MCF 10A (cell line): ENCODE measurements at regions not wholly inside any gene's neighbourhood (a gene's known extent, or its start where the extent isn't known, plus 50 kb on each side); places are given as distances from the start of the nearest gene placed in this dataset.

Source experiments
- BruUV-seq: library from RNA; stranded (reverse); fragments of 400-500 nt; replicated peaks from 2 replicates; lab custom pipeline; 2021; lab: Mats Ljungman, UMichigan
- CTCF ChIA-PET: fragments of 300-600 bp; sonication (Branson Sonifier 250); formaldehyde crosslinking; extraction: SDS; loops from one replicate; lab custom pipeline; 2021; ENCODE audit warnings: antibody characterized with exemption, inconsistent platforms; lab: Yijun Ruan, JAX
- POLR2A ChIA-PET: fragments of 300-600, 350-650 bp; sonication (Branson Sonifier 250); formaldehyde crosslinking; extraction: SDS; loops from one replicate; lab custom pipeline; 2020; ENCODE audit warnings: antibody characterized with exemption, inconsistent platforms; lab: Yijun Ruan, JAX
- DNase-seq: peaks from one replicate; pipeline ENCODE4 v3.0.0-alpha.2; 2018; ENCODE audit not compliant: unreplicated experiment
- H3K27ac Mint-ChIP-seq: one replicate; pipeline ENCODE4 v1.8.0; 2022; ENCODE audit warnings: mild to moderate bottlenecking, low read depth, mixed read lengths; ENCODE audit not compliant: unreplicated experiment
- H3K27me3 Mint-ChIP-seq: one replicate; pipeline ENCODE4 v1.8.0; 2022; ENCODE audit warnings: mixed read lengths; ENCODE audit not compliant: insufficient read depth, unreplicated experiment
- H3K36me3 Mint-ChIP-seq: one replicate; pipeline ENCODE4 v1.8.0; 2022; ENCODE audit warnings: mild to moderate bottlenecking, moderate library complexity, mixed read lengths; ENCODE audit not compliant: insufficient read depth, unreplicated experiment
- H3K4me1 Mint-ChIP-seq: one replicate; pipeline ENCODE4 v1.8.0; 2022; ENCODE audit warnings: mixed read lengths; ENCODE audit not compliant: insufficient read depth, unreplicated experiment
- H3K4me3 Mint-ChIP-seq: one replicate; pipeline ENCODE4 v1.8.0; 2022; ENCODE audit warnings: mild to moderate bottlenecking, moderate library complexity, mixed read lengths; ENCODE audit not compliant: unreplicated experiment
- H3K9me3 Mint-ChIP-seq: one replicate; pipeline ENCODE4 v1.8.0; 2022; ENCODE audit warnings: mixed read lengths; ENCODE audit not compliant: unreplicated experiment
- CTCF ChIP-seq: fragments of 200-600 bp; IDR thresholded peaks from one replicate; pipeline ENCODE4 v1.8.0; 2022; ENCODE audit warnings: antibody characterized with exemption, mild to moderate bottlenecking; ENCODE audit not compliant: unreplicated experiment
- intact Hi-C: fragments of 100-400 bp; cut with micrococcal nuclease; formaldehyde crosslinking; loops from 2 replicates; pipeline ENCODE4 v1.14.1; 2022

- H3K27me3 Mint-ChIP-seq, result no peaks in the 10 kb centered on the region
- H3K36me3 Mint-ChIP-seq, result no peaks in the 10 kb centered on the region
- POLR2A ChIA-PET, result no interaction called here
- no peaks in the 10 kb centered on the region for H3K9me3 Mint-ChIP-seq
- CTCF ChIA-PET, result no interaction called here
- intact Hi-C loops, result loop anchor here (10.0 kb wide), 1 partner anchor 185 kb away; the partner anchor contains the start of gene FOXO1
- no TSS peak for BruUV-seq
- H3K4me1 Mint-ChIP-seq, result peaks cover 15% of the 10 kb centered on the region
- DNase-seq, result no peak
- no peak for TF ChIP-seq CTCF
- H3K27ac Mint-ChIP-seq, result no peak overlapping the region
- no peak overlapping the region for H3K4me3 Mint-ChIP-seq
These were observed 187.1 kb downstream of the FOXO1 start for GRCh38 chr13:40479196-40479845.

- CTCF ChIA-PET, result no interaction called here
These were observed 186.2 kb downstream of the FOXO1 start for GRCh38 chr13:40480012-40480914.

GRCh38 chr13:40480915-40481516 is 185.4 kb downstream of the FOXO1 start:
- POLR2A ChIA-PET, result no interaction called here
- Mint-ChIP-seq H3K27ac (no peak overlapping the region), H3K9me3 (no peaks in the 10 kb centered on the region), H3K27me3 (no peaks in the 10 kb centered on the region), H3K4me3 (no peak overlapping the region), H3K4me1 (peaks cover 18% of the 10 kb centered on the region), H3K36me3 (no peaks in the 10 kb centered on the region)
- BruUV-seq, result no TSS peak
- no peak for TF ChIP-seq CTCF
- CTCF ChIA-PET, result no interaction called here
- DNase-seq, result no peak
- intact Hi-C loops, result no loop called here

More at GRCh38 chr13:40480012-40480914, 186.2 kb downstream of the FOXO1 start:
- no peaks in the 10 kb centered on the region for H3K9me3 Mint-ChIP-seq
- DNase-seq, result no peak
- no peaks in the 10 kb centered on the region for H3K27me3 Mint-ChIP-seq
- no peaks in the 10 kb centered on the region for H3K36me3 Mint-ChIP-seq
- POLR2A ChIA-PET, result no interaction called here
- intact Hi-C loops, result no loop called here
- peaks cover 23% of the 10 kb centered on the region for H3K4me1 Mint-ChIP-seq
- TF ChIP-seq CTCF, result no peak
- H3K4me3 Mint-ChIP-seq, result no peak overlapping the region
- BruUV-seq, result no TSS peak
- H3K27ac Mint-ChIP-seq, result no peak overlapping the region

GRCh38 chr13:40483601-40484000 is 182.8 kb downstream of the FOXO1 start:
- no peak for DNase-seq
- Mint-ChIP-seq H3K27ac (no peak overlapping the region), H3K36me3 (no peaks in the 10 kb centered on the region), H3K4me1 (peaks cover 10% of the 10 kb centered on the region), H3K27me3 (no peaks in the 10 kb centered on the region), H3K4me3 (no peak overlapping the region), H3K9me3 (no peaks in the 10 kb centered on the region)
- BruUV-seq, result no TSS peak
- POLR2A ChIA-PET, result no interaction called here
- TF ChIP-seq CTCF, result no peak
- intact Hi-C loops, result no loop called here
- CTCF ChIA-PET, result no interaction called here
